NCI-H2171 (cell line): ENCODE measurements at regions not wholly inside any gene's neighbourhood (a gene's known extent, or its start where the extent isn't known, plus 50 kb on each side); places are given as distances from the start of the nearest gene placed in this dataset.

ENCODE experiments used
- DNase-seq: peaks from one replicate; lab custom pipeline; 2025; lab: John Stamatoyannopoulos, UW

- no peak for DNase-seq
Observed at GRCh38 chr14:71680736-71681387, 251.4 kb upstream of the RGS6 start.

- DNase-seq = no peak
Observed at GRCh38 chr14:71682337-71682736, 249.9 kb upstream of the RGS6 start.

- DNase-seq = no peak
Observed at GRCh38 chr14:71684323-71684722, 247.9 kb upstream of the RGS6 start.

- no peak for DNase-seq
Observed at GRCh38 chr14:71686677-71687076, 245.6 kb upstream of the RGS6 start.

- peak; percentile 19 for DNase-seq
Observed at GRCh38 chr14:71687166-71687831, 244.9 kb upstream of the RGS6 start.

GRCh38 chr14:71688576-71688975 is 243.7 kb upstream of the RGS6 start:
- DNase-seq = no peak

GRCh38 chr14:71690478-71690877 is 241.8 kb upstream of the RGS6 start:
- no peak for DNase-seq

- no peak for DNase-seq
Observed at GRCh38 chr14:71692496-71692895, 239.7 kb upstream of the RGS6 start.

- no peak for DNase-seq
Observed at GRCh38 chr14:71693381-71693780, 238.8 kb upstream of the RGS6 start.

- DNase-seq = no peak
Observed at GRCh38 chr14:71694591-71695530, 237.4 kb upstream of the RGS6 start.

- DNase-seq = no peak
Observed at GRCh38 chr14:71695611-71696350, 236.4 kb upstream of the RGS6 start.

- DNase-seq = no peak
Observed at GRCh38 chr14:71698027-71698426, 234.2 kb upstream of the RGS6 start.

GRCh38 chr14:71698673-71699072 is 233.6 kb upstream of the RGS6 start:
- no peak for DNase-seq

- DNase-seq = no peak
Observed at GRCh38 chr14:71701990-71702389, 230.2 kb upstream of the RGS6 start.

- DNase-seq = no peak
Observed at GRCh38 chr14:71702786-71703185, 229.4 kb upstream of the RGS6 start.

- peak; percentile 83 for DNase-seq
Observed at GRCh38 chr14:71703477-71703876, 228.8 kb upstream of the RGS6 start.

- DNase-seq = no peak
Observed at GRCh38 chr14:71704210-71704609, 228.0 kb upstream of the RGS6 start.

- no peak for DNase-seq
Observed at GRCh38 chr14:71705460-71705859, 226.8 kb upstream of the RGS6 start.

- no peak for DNase-seq
Observed at GRCh38 chr14:71709076-71709475, 223.2 kb upstream of the RGS6 start.

GRCh38 chr14:71709987-71710386 is 222.2 kb upstream of the RGS6 start:
- no peak for DNase-seq

- DNase-seq = no peak
Observed at GRCh38 chr14:71711125-71711524, 221.1 kb upstream of the RGS6 start.

GRCh38 chr14:71711619-71712018 is 220.6 kb upstream of the RGS6 start:
- DNase-seq = no peak
